GM19324 (cell line): ENCODE measurements at regions not wholly inside any gene's neighbourhood (a gene's known extent, or its start where the extent isn't known, plus 50 kb on each side); places are given as distances from the start of the nearest gene placed in this dataset.

Experiments
- ATAC-seq: cut with Tn5 transposase; IDR thresholded peaks from one replicate; pipeline ENCODE4 v1.9.1; 2021; ENCODE audit warnings: mild to moderate bottlenecking, moderate library complexity; ENCODE audit not compliant: unreplicated experiment, low FRiP score

DNA sequence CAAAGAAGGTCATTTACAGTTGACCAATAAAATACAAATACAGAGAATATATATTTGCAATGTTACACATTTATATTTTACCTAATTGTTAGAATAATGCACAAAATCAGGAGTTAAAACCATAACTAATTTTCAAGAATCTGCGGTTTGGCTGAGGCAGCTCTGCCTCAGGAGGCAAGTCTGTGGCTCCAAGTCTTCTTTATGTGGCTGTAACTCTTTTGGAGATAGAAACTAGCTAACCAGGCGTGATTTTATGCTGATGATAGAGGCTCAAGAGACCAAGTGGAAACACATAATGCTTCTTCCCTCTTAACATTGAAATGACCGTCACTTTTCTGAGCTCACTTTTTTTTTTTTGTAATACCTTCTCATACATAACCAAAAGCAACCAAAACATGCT is 744.7 kb upstream of the CXADR start:
- no peak for ATAC-seq

- no peak for ATAC-seq
Observed at GRCh38 chr21:16770266-16770665, 742.6 kb upstream of the CXADR start.

GRCh38 chr21:16773206-16773605 is 739.6 kb upstream of the CXADR start:
- no peak for ATAC-seq

- no peak for ATAC-seq
Observed at GRCh38 chr21:16775076-16775475, 737.8 kb upstream of the CXADR start.

GRCh38 chr21:16777041-16777720 is 735.7 kb upstream of the CXADR start:
- ATAC-seq: no peak

DNA sequence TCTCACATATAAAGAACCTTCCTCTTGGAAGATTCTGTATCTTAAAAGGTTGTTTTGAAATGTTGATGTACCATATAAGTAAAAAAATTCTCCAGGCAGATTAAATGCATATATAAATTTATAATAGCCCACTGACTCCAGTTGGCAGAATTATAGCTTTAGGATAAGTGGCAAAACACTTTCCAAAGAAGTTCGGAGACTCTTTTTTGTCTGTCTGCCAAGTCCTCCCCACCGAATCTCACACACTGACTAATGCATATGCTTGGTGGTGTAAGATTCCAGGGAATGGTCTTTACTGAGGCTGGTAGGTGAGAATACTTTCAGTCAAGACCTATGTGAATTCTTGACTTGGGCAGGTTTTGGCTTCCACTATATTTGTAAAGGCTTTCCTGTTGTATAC is 724.3 kb upstream of the CXADR start:
- no peak for ATAC-seq

DNA sequence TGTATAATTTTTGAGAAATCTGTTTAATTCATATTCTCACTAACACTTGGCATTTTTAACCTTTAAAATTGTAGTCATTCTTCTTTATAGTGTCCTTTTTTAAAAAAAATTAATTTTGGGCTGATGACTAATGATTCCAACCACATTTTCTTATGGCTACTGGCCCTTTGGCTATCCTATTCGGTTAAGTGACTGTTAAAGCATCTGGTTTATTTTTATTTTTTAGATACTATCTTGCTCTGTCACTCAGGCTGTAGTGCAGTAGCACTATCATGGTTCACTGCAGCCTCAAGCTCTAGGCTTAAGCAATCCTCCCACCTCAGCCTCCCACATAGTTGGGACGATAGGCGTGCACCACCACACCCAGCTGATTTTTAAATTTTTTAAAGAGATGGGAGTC is 723.2 kb upstream of the CXADR start:
- no peak for ATAC-seq

DNA sequence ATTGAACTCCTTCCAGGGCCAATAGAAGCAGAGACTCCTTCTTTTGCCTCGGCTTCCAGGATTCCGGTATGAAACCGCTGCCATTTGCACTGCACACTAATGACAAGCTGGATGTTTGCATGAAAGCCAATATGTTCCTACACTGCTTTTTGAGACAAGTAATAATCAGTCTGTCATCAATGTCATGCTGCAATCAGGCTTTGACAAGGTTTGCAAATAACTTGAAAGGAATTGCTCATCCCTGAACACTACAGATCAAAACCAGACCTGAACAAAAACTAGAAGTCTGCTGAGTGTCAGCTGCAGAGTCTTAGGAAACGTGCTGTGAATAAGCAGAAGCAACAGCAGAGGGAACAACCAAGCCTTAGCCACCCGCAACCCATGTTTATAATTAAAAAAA is 720.7 kb upstream of the CXADR start:
- no peak for ATAC-seq

GRCh38 chr21:16794950-16795349 is 717.9 kb upstream of the CXADR start:
- ATAC-seq: no peak

DNA sequence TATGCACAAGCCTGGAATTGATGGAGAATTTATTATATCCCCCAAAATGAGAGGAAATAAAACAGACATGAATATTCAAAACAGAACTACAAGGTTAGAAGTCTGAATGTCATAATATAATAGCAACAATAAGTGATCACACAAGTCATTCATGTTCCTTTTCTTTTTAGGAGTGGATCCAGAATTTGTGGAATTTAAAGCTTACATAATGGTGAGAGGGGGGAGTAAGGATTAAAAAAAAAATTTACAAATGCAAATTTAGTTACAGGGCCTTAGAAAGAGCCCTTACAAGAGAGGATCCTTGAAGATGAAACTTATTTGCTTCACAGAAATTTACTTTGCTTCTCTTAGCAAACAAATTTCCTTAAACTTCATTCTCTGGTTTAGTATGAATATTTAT is 716.1 kb upstream of the CXADR start:
- no peak for ATAC-seq

- ATAC-seq: no peak
Observed at GRCh38 chr21:16797540-16797939, 715.3 kb upstream of the CXADR start.

- no peak for ATAC-seq
Observed at GRCh38 chr21:16797966-16798365, 714.9 kb upstream of the CXADR start.

GRCh38 chr21:16800536-16801275 is 712.1 kb upstream of the CXADR start:
- ATAC-seq: no peak

GRCh38 chr21:16811011-16811410 is 701.8 kb upstream of the CXADR start:
- no peak for ATAC-seq

GRCh38 chr21:16811970-16812369 is 700.9 kb upstream of the CXADR start:
- no peak for ATAC-seq

- ATAC-seq: no peak
Observed at GRCh38 chr21:16815243-16815642, 697.6 kb upstream of the CXADR start.

GRCh38 chr21:16821588-16821987 is 691.3 kb upstream of the CXADR start:
- ATAC-seq: no peak

DNA sequence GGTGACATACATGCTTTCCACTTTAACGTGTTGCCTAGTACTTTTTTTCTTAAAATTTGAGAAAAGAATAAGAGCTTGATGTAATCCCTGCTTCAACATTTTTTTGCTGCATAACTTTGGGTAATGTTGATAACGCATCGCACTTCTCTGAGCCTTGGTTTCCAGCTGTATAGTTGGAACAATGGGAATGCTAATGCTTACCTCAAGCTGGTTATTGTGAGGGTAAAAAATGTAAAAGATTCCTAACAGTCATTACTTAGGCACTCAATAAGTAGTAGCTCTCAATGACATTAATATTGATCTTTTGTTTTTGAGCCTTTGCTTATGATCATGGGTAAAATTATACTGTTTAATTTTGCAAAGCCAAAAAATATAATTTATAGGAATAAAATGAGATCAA is 683.3 kb upstream of the CXADR start:
- ATAC-seq: no peak

- ATAC-seq: no peak
Observed at GRCh38 chr21:16832791-16833190, 680.1 kb upstream of the CXADR start.

- no peak for ATAC-seq
Observed at GRCh38 chr21:16834791-16835190, 678.1 kb upstream of the CXADR start.

- ATAC-seq: no peak
Observed at GRCh38 chr21:16837321-16837720, 675.5 kb upstream of the CXADR start.

- no peak for ATAC-seq
Observed at GRCh38 chr21:16837721-16838120, 675.1 kb upstream of the CXADR start.
